Natural killer cell (primary cell): ENCODE measurements at regions not wholly inside any gene's neighbourhood (a gene's known extent, or its start where the extent isn't known, plus 50 kb on each side); places are given as distances from the start of the nearest gene placed in this dataset.

Experiments
- ATAC-seq, 3 donors: fragments of 150-1000 bp in 2 of 3; fragments of 200-7000 bp in 1 of 3; cut with Tn5 transposase; 1 replicate in 1 of 3; 2 replicates in 2 of 3; pipeline ENCODE4 v1.10.0; 2021; ENCODE audit warnings: mild to moderate bottlenecking in 2 of 3, moderate library complexity in 2 of 3
- DNase-seq, 2 donors: peaks; one replicate each; pipeline versions ENCODE4 v3.0.0 to v3.0.0-alpha.2; 2013 to 2021; ENCODE audit warnings: mixed read lengths in 1 of 2
- H3K27ac ChIP-seq: one replicate; pipeline ENCODE4 v1.5.1; 2013; ENCODE audit warnings: mild to moderate bottlenecking, low read length
- H3K27me3 ChIP-seq: one replicate; pipeline ENCODE4 v1.6.1; 2013; ENCODE audit warnings: low read length; ENCODE audit not compliant: control insufficient read depth, insufficient read depth
- H3K36me3 ChIP-seq: one replicate; pipeline ENCODE4 v1.6.1; 2013; ENCODE audit warnings: low read length; ENCODE audit not compliant: control insufficient read depth, insufficient read depth
- H3K4me1 ChIP-seq: one replicate; pipeline ENCODE4 v1.6.1; 2013; ENCODE audit warnings: low read length; ENCODE audit not compliant: control insufficient read depth, insufficient read depth
- H3K4me3 ChIP-seq: one replicate; pipeline ENCODE4 v1.5.1; 2013; ENCODE audit warnings: low read length
- H3K9me3 ChIP-seq: one replicate; pipeline ENCODE4 v1.6.1; 2013; ENCODE audit warnings: low read length; ENCODE audit not compliant: control insufficient read depth, insufficient read depth
- H3K27ac Mint-ChIP-seq, 2 donors: one replicate each; pipeline ENCODE4 v1.8.0; 2022; ENCODE audit warnings: mild to moderate bottlenecking in 2 of 2, mixed read lengths in 2 of 2, moderate library complexity in 1 of 2
- H3K27me3 Mint-ChIP-seq, 2 donors: one replicate each; pipeline ENCODE4 v1.8.0; 2022; ENCODE audit warnings: low read depth in 2 of 2, mixed read lengths in 2 of 2
- H3K36me3 Mint-ChIP-seq: one replicate; pipeline ENCODE4 v1.8.0; 2022; ENCODE audit warnings: mixed read lengths
- H3K4me1 Mint-ChIP-seq, 2 donors: one replicate each; pipeline ENCODE4 v1.8.0; 2022; ENCODE audit warnings: mixed read lengths in 2 of 2
- H3K4me3 Mint-ChIP-seq: one replicate; pipeline ENCODE4 v1.8.0; 2022; ENCODE audit warnings: mild to moderate bottlenecking, moderate library complexity, mixed read lengths
- H3K9me3 Mint-ChIP-seq, 2 donors: one replicate each; pipeline ENCODE4 v1.8.0; 2022; ENCODE audit warnings: mixed read lengths in 2 of 2
- CTCF ChIP-seq: fragments of 200-600 bp; IDR thresholded peaks from one replicate; pipeline ENCODE4 v1.8.0; 2022; ENCODE audit warnings: antibody characterized with exemption
- WGBS: methylation state at CpG from one replicate; pipeline ENCODE4 v1.1.7; 2013; ENCODE audit warnings: missing lambda C conversion rate; ENCODE audit not compliant: insufficient coverage; 5-methylcytosine and 5-hydroxymethylcytosine counted together
- intact Hi-C: fragments of 100-400 bp; cut with micrococcal nuclease; formaldehyde crosslinking; loops from one replicate; pipeline ENCODE4 v1.14.2; 2022

- H3K36me3 Mint-ChIP-seq, result no peaks in the 10 kb centered on the region
- ATAC-seq (no peak), DNase-seq (no peak)
- Histone ChIP-seq H3K36me3 (no peaks in the 10 kb centered on the region), H3K27ac (no peak overlapping the region), H3K27me3 (no peaks in the 10 kb centered on the region), H3K4me3 (no peak overlapping the region), H3K9me3 (no peaks in the 10 kb centered on the region), H3K4me1 (no peaks in the 10 kb centered on the region)
- no peak overlapping the region for H3K27ac Mint-ChIP-seq
- H3K9me3 Mint-ChIP-seq, result no peaks in the 10 kb centered on the region
- H3K4me1 Mint-ChIP-seq, result no peaks in the 10 kb centered on the region
- H3K27me3 Mint-ChIP-seq, result peaks cover 0 to 3% of the 10 kb centered on the region in 2 donors
- no CpG with 5 or more reads among the region's 1 CpG for WGBS
- no peak overlapping the region for H3K4me3 Mint-ChIP-seq
- TF ChIP-seq CTCF, result no peak
- intact Hi-C loops, result no loop called here
Observed at GRCh38 chr16:58960034-58960433, 225.9 kb upstream of the GOT2 start.

- intact Hi-C loops, result no loop called here
- H3K4me3 ChIP-seq, result no peak overlapping the region
- no peaks in the 10 kb centered on the region for H3K9me3 ChIP-seq
- no peak overlapping the region for H3K27ac ChIP-seq
- H3K36me3 ChIP-seq, result no peaks in the 10 kb centered on the region
- H3K4me1 ChIP-seq, result no peaks in the 10 kb centered on the region
- Mint-ChIP-seq H3K9me3 (no peaks in the 10 kb centered on the region), H3K4me3 (no peak overlapping the region), H3K27me3 (peaks cover 0 to 3% of the 10 kb centered on the region in 2 donors), H3K4me1 (no peaks in the 10 kb centered on the region), H3K27ac (no peak overlapping the region), H3K36me3 (no peaks in the 10 kb centered on the region)
- H3K27me3 ChIP-seq, result no peaks in the 10 kb centered on the region
- TF ChIP-seq CTCF, result no peak
- no peak for DNase-seq
- no peak for ATAC-seq
Observed at GRCh38 chr16:58958749-58959148, 224.6 kb upstream of the GOT2 start.

- DNase-seq (no peak), ATAC-seq (no peak)
- intact Hi-C loops, result no loop called here
- Histone ChIP-seq H3K27me3 (no peaks in the 10 kb centered on the region), H3K27ac (no peak overlapping the region), H3K4me1 (no peaks in the 10 kb centered on the region), H3K4me3 (no peak overlapping the region), H3K9me3 (no peaks in the 10 kb centered on the region), H3K36me3 (no peaks in the 10 kb centered on the region)
- no peaks in the 10 kb centered on the region for H3K27me3 Mint-ChIP-seq
- no peaks in the 10 kb centered on the region for H3K4me1 Mint-ChIP-seq
- peaks cover 0 to 8% of the 10 kb centered on the region in 2 donors for H3K9me3 Mint-ChIP-seq
- no peak overlapping the region for H3K4me3 Mint-ChIP-seq
- no peaks in the 10 kb centered on the region for H3K36me3 Mint-ChIP-seq
- 75% methylated on average over 1 of the region's 1 CpG for WGBS
- no peak for TF ChIP-seq CTCF
- H3K27ac Mint-ChIP-seq, result no peak overlapping the region
Observed at GRCh38 chr16:58948244-58948643, 214.1 kb upstream of the GOT2 start.

- no peak overlapping the region for H3K27ac ChIP-seq
- DNase-seq (no peak), ATAC-seq (no peak)
- Mint-ChIP-seq H3K4me3 (no peak overlapping the region), H3K27ac (no peak overlapping the region), H3K4me1 (peaks cover 12 to 13% of the 10 kb centered on the region in 2 donors), H3K27me3 (no peaks in the 10 kb centered on the region), H3K9me3 (peaks cover 0 to 4% of the 10 kb centered on the region in 2 donors), H3K36me3 (no peaks in the 10 kb centered on the region)
- no peak for TF ChIP-seq CTCF
- 76% methylated on average over 2 of the region's 2 CpGs for WGBS
- H3K9me3 ChIP-seq, result peaks cover 3% of the 10 kb centered on the region
- no peaks in the 10 kb centered on the region for H3K36me3 ChIP-seq
- H3K4me1 ChIP-seq, result no peaks in the 10 kb centered on the region
- intact Hi-C loops, result no loop called here
- H3K27me3 ChIP-seq, result no peaks in the 10 kb centered on the region
- H3K4me3 ChIP-seq, result no peak overlapping the region
Observed at GRCh38 chr16:58940609-58941008, 206.5 kb upstream of the GOT2 start.
